Heart left ventricle (tissue), 13 donors: ENCODE measurements at regions not wholly inside any gene's neighbourhood (a gene's known extent, or its start where the extent isn't known, plus 50 kb on each side); places are given as distances from the start of the nearest gene placed in this dataset.

Experiments used
- POLR2A ChIP-seq, 2 donors: fragments of 450-650 bp; IDR thresholded peaks; one replicate each; pipeline ENCODE4 v1.6.1; 2017; ENCODE audit warnings: antibody characterized with exemption in 2 of 2, mild to moderate bottlenecking in 2 of 2, moderate library complexity in 2 of 2
- TF ChIP-seq, protein P1 (sequence below), 12 donors: fragments of 200-600 bp; sonication (generic) in 4 of 12; IDR thresholded peaks; one replicate each; pipeline versions ENCODE4 v1.5.0 to v1.8.0; 2018 to 2022; ENCODE audit warnings: antibody characterized with exemption in 12 of 12, mild to moderate bottlenecking in 5 of 12
- donor health status: ischemic (EF 13 %, LVEDD 7.1; RV severe dilation, severe dysfunction).
- donor health status: DM: no; HTN: yes; CAD: no.
- donor health status: DM: no; HTN: no; CAD: no.
- donor health status: ischemic (EF 25% LVEDD 6.9; RV normal size, moderate dysfunction).
- donor health status: ischemic (EF 25% LVEDD 5.7; RV mildly dilated, moderate dysfunction).
- donor health status: ischemic (EF 35%, LVEDD 5.7; RV mildly dilated, moderate dysfunction).
- donor health status: nonischemic (EF 11% LVEDD 7.7; RV severe dilation, severe dysfunction).
- donor health status: DM: yes; HTN: yes; CAD: no.
- donor health status: PGD.
- donor health status: ischemic (EF 29% LVEDD 5.4; RV normal size, mild dysfunction).
- donor health status: nonischemic (EF 23%, LVEDD 6.1; RV moderate dilation, normal function).

DNA sequence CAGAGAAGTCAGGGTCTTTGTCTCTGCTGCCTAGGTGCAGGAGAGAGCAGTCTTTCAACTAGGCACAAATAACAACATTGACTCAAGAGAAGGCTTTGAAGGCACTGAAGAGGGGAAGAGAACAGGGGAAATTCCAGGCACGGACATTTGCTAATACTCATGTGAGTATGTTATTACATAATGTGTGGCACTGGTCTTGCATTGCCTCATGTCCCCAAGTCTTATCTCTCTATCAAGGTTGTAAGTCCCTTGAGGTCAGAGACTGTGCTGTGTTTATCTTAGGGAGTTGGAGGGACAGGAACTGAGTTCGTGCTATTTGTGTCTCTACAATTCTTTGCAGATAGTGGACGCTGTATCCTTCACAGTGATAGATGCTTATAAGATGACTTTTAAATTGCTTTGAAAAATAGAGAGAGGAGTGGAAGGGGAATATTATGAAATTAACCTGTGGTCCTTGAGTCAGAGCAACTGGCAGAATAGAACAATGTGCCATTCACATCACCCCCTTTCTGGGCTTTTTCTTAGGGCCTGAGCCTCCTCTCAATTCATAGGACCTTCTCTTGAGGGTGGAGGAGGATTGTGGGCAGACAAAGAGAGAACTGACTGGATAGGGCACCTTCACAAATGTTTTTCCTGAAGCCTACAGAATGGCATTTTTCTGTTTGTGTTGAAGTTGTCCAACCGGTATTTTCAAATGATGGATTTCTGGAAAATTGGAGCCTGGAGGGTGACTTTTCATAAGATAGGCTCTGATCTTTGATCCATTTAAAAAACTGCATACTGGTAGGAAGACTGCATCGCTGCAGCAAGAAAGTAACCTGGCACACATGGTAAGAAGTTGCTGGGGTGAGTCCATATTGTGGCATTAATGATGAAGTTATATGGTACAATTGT is 96.6 kb upstream of the CXCR4 start:
- TF ChIP-seq, protein P1, sequence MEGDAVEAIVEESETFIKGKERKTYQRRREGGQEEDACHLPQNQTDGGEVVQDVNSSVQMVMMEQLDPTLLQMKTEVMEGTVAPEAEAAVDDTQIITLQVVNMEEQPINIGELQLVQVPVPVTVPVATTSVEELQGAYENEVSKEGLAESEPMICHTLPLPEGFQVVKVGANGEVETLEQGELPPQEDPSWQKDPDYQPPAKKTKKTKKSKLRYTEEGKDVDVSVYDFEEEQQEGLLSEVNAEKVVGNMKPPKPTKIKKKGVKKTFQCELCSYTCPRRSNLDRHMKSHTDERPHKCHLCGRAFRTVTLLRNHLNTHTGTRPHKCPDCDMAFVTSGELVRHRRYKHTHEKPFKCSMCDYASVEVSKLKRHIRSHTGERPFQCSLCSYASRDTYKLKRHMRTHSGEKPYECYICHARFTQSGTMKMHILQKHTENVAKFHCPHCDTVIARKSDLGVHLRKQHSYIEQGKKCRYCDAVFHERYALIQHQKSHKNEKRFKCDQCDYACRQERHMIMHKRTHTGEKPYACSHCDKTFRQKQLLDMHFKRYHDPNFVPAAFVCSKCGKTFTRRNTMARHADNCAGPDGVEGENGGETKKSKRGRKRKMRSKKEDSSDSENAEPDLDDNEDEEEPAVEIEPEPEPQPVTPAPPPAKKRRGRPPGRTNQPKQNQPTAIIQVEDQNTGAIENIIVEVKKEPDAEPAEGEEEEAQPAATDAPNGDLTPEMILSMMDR (IDR thresholded peaks at IDR 0.05) = no peak
- TF ChIP-seq POLR2A (IDR thresholded peaks at IDR 0.05) = no peak
